IMR-90 (cell line): ENCODE measurements at regions not wholly inside any gene's neighbourhood (a gene's known extent, or its start where the extent isn't known, plus 50 kb on each side); places are given as distances from the start of the nearest gene placed in this dataset.

Experiments
- ATAC-seq: fragments of 200-7000 bp; cut with Tn5 transposase; 2 replicates; pipeline ENCODE4 v1.9.1; 2020; ENCODE audit warnings: low read depth, mild to moderate bottlenecking, moderate library complexity
- BruUV-seq: library from RNA; stranded (reverse); fragments of 400-500 nt; replicated peaks from 2 replicates; lab custom pipeline; 2021; lab: Mats Ljungman, UMichigan
- CTCF ChIA-PET: fragments of 300-600 bp; formaldehyde crosslinking; extraction: SDS; loops from one replicate; lab custom pipeline; 2021; ENCODE audit warnings: antibody characterized with exemption; lab: Yijun Ruan, JAX
- POLR2A ChIA-PET: fragments of 300-600 bp; sonication (Branson Sonifier 250); formaldehyde crosslinking; loops from one replicate; lab custom pipeline; 2022; ENCODE audit warnings: antibody characterized with exemption; ENCODE audit not compliant: unreplicated experiment; lab: Charles Lee
- DNase-seq: peaks from one replicate; pipeline ENCODE4 v3.0.0; 2013
- H2AFZ ChIP-seq: replicated peaks from 2 replicates; pipeline ENCODE3; 2013; ENCODE audit warnings: low read length, mild to moderate bottlenecking; ENCODE audit not compliant: poor library complexity
- H2AK5ac ChIP-seq: 2 replicates; pipeline ENCODE4 v1.6.1; 2013; ENCODE audit warnings: low read depth, low read length, inconsistent platforms
- H2AK9ac ChIP-seq: replicated peaks from 2 replicates; pipeline ENCODE3; 2013; ENCODE audit warnings: mild to moderate bottlenecking, low read depth, low read length, moderate library complexity; ENCODE audit not compliant: poor library complexity
- H2BK120ac ChIP-seq: 2 replicates; pipeline ENCODE4 v1.6.1; 2013; ENCODE audit warnings: low read depth, low read length, inconsistent platforms
- H2BK15ac ChIP-seq: 3 replicates; pipeline ENCODE4 v1.6.1; 2013; ENCODE audit warnings: low read depth, low read length, inconsistent platforms
- H2BK20ac ChIP-seq: 2 replicates; pipeline ENCODE4 v1.6.1; 2013; ENCODE audit warnings: low read depth, mild to moderate bottlenecking, inconsistent platforms, low read length, moderate library complexity
- H2BK5ac ChIP-seq: 2 replicates; pipeline ENCODE4 v1.6.1; 2013; ENCODE audit warnings: mild to moderate bottlenecking, low read depth, low read length, inconsistent platforms; ENCODE audit not compliant: poor library complexity, severe bottlenecking
- H3K14ac ChIP-seq: replicated peaks from 2 replicates; pipeline ENCODE4 v1.6.1; 2013; ENCODE audit warnings: low read depth, low read length, inconsistent platforms
- H3K18ac ChIP-seq: 2 replicates; pipeline ENCODE4 v1.6.1; 2013; ENCODE audit warnings: low read depth, low read length, control low read depth
- H3K23ac ChIP-seq: 2 replicates; pipeline ENCODE4 v1.6.1; 2013; ENCODE audit warnings: low read depth, low read length, inconsistent platforms
- H3K27ac ChIP-seq: 2 replicates; pipeline ENCODE4 v1.5.1; 2013; ENCODE audit warnings: mild to moderate bottlenecking, control low read depth, low read length; ENCODE audit not compliant: insufficient read depth
- H3K27me3 ChIP-seq: 2 replicates; pipeline ENCODE4 v1.6.1; 2013; ENCODE audit warnings: low read length; ENCODE audit not compliant: control insufficient read depth, insufficient read depth
- H3K36me3 ChIP-seq: 2 replicates; pipeline ENCODE4 v1.6.1; 2013; ENCODE audit warnings: low read length, mixed read lengths; ENCODE audit not compliant: control insufficient read depth, insufficient read depth
- H3K4ac ChIP-seq: 2 replicates; pipeline ENCODE4 v1.6.1; 2013; ENCODE audit warnings: low read depth, low read length, inconsistent platforms
- H3K4me1 ChIP-seq: 2 replicates; pipeline ENCODE4 v1.6.1; 2013; ENCODE audit warnings: low read length, mixed read lengths; ENCODE audit not compliant: control insufficient read depth, insufficient read depth
- H3K4me2 ChIP-seq: 2 replicates; pipeline ENCODE4 v1.6.1; 2013; ENCODE audit warnings: low read depth, mild to moderate bottlenecking, control low read depth, low read length, moderate library complexity
- H3K4me3 ChIP-seq: 2 replicates; pipeline ENCODE4 v1.5.1; 2013; ENCODE audit warnings: low read depth, mild to moderate bottlenecking, control low read depth, low read length, moderate library complexity; ENCODE audit not compliant: insufficient read depth
- H3K56ac ChIP-seq: 2 replicates; pipeline ENCODE4 v1.6.1; 2013; ENCODE audit warnings: low read length, inconsistent platforms; ENCODE audit not compliant: insufficient read depth; ENCODE audit errors: extremely low read depth
- H3K79me1 ChIP-seq, 2 experiments: 2 replicates each; pipeline ENCODE4 v1.6.1; 2013; ENCODE audit warnings: low read length in 2 of 2, inconsistent platforms in 1 of 2, low read depth in 1 of 2
- H3K9ac ChIP-seq: 2 replicates; pipeline ENCODE4 v1.6.1; 2013; ENCODE audit warnings: low read depth, low read length, control low read depth
- H3K9me1 ChIP-seq: 2 replicates; pipeline ENCODE4 v1.6.1; 2013; ENCODE audit warnings: low read length, inconsistent platforms; ENCODE audit not compliant: insufficient read depth
- H3K9me3 ChIP-seq: 2 replicates; pipeline ENCODE4 v1.6.1; 2013; ENCODE audit warnings: low read length; ENCODE audit not compliant: control insufficient read depth, insufficient read depth
- H4K20me1 ChIP-seq: 2 replicates; pipeline ENCODE4 v1.6.1; 2013; ENCODE audit warnings: low read length, inconsistent platforms; ENCODE audit not compliant: insufficient read depth
- H4K5ac ChIP-seq: 2 replicates; pipeline ENCODE4 v1.6.1; 2013; ENCODE audit warnings: mild to moderate bottlenecking, low read depth, low read length, control low read depth
- H4K8ac ChIP-seq, 2 experiments: 2 replicates each; pipeline ENCODE4 v1.6.1; 2013; ENCODE audit warnings: low read depth in 2 of 2, low read length in 2 of 2, control low read depth in 1 of 2, inconsistent platforms in 1 of 2
- H4K91ac ChIP-seq: 2 replicates; pipeline ENCODE4 v1.6.1; 2013; ENCODE audit warnings: low read depth, low read length, inconsistent platforms; ENCODE audit not compliant: insufficient read depth
- BHLHE40 ChIP-seq: fragments of 150-350 bp; IDR thresholded peaks from 2 replicates; pipeline ENCODE4 v1.6.1; 2016; ENCODE audit warnings: mild to moderate bottlenecking, low read depth, low read length
- CEBPB ChIP-seq: IDR thresholded peaks from 2 replicates; pipeline ENCODE4 v1.6.1; 2012; ENCODE audit warnings: low read depth, low read length, improper control_type of control experiment
- CHD1 ChIP-seq: IDR thresholded peaks from 2 replicates; pipeline ENCODE4 v1.6.1; 2012; ENCODE audit warnings: low read depth, low read length, improper control_type of control experiment
- FOS ChIP-seq: fragments of 150-350 bp; IDR thresholded peaks from 2 replicates; pipeline ENCODE4 v1.6.1; 2016; ENCODE audit warnings: low read depth, low read length
- MAFK ChIP-seq: IDR thresholded peaks from 2 replicates; pipeline ENCODE4 v1.6.1; 2012; ENCODE audit warnings: low read depth, low read length, improper control_type of control experiment
- MAZ ChIP-seq: IDR thresholded peaks from 2 replicates; pipeline ENCODE4 v1.6.1; 2012; ENCODE audit warnings: low read depth, mild to moderate bottlenecking, low read length, improper control_type of control experiment, moderate library complexity, borderline replicate concordance
- MXI1 ChIP-seq: IDR thresholded peaks from 2 replicates; pipeline ENCODE4 v1.6.1; 2012; ENCODE audit warnings: low read depth, mild to moderate bottlenecking, low read length, moderate library complexity, borderline replicate concordance
- NFE2L2 ChIP-seq: fragments of 150-350 bp; IDR thresholded peaks from 2 replicates; pipeline ENCODE4 v1.6.1; 2016; ENCODE audit warnings: low read depth, mild to moderate bottlenecking, low read length
- POLR2A ChIP-seq: IDR thresholded peaks from 2 replicates; pipeline ENCODE4 v1.6.1; 2012; ENCODE audit warnings: mild to moderate bottlenecking, low read depth, low read length
- RAD21 ChIP-seq: IDR thresholded peaks from 2 replicates; pipeline ENCODE4 v1.6.1; 2012; ENCODE audit warnings: low read length, improper control_type of control experiment
- RCOR1 ChIP-seq: IDR thresholded peaks from 2 replicates; pipeline ENCODE4 v1.6.1; 2012; ENCODE audit warnings: mild to moderate bottlenecking, low read length, improper control_type of control experiment; ENCODE audit not compliant: insufficient replicate concordance
- RFX5 ChIP-seq: IDR thresholded peaks from 2 replicates; pipeline ENCODE4 v1.8.0; 2012; ENCODE audit warnings: low read depth, mild to moderate bottlenecking, low read length, moderate library complexity
- SMC3 ChIP-seq: fragments of 150-350 bp; IDR thresholded peaks from 2 replicates; pipeline ENCODE4 v1.6.1; 2016; ENCODE audit warnings: low read depth, mild to moderate bottlenecking, antibody characterized with exemption, low read length, moderate library complexity
- WGBS, 2 experiments: methylation state at CpG; one replicate each; pipeline versions ENCODE4 v1.1.5 to v1.1.7; 2013; ENCODE audit warnings: missing lambda C conversion rate in 2 of 2; ENCODE audit not compliant: insufficient read length in 1 of 2; ENCODE audit errors: extremely low coverage in 2 of 2; 5-methylcytosine and 5-hydroxymethylcytosine counted together
- dilution Hi-C: fragments of 300-500 bp; cut with HindIII; formaldehyde crosslinking; loops from one replicate; pipeline ENCODE4 v1.14.3; 2018; ENCODE audit warnings: low sequenced_read_pairs; ENCODE audit not compliant: unreplicated experiment
- in situ Hi-C: fragments of 300-500 bp; cut with MboI; formaldehyde crosslinking; loops from 3 replicates; pipeline ENCODE4 v1.14.3; 2019; ENCODE audit warnings: low sequenced_read_pairs, inconsistent platforms, mixed read lengths
- intact Hi-C: fragments of 100-400 bp; cut with micrococcal nuclease; formaldehyde crosslinking; loops from 2 replicates; pipeline ENCODE4 v1.10.0; 2022
- TF ChIP-seq, protein P1 (sequence below): fragments of 150-350 bp; IDR thresholded peaks from 2 replicates; pipeline ENCODE4 v1.6.1; 2016; ENCODE audit warnings: low read depth, mild to moderate bottlenecking, low read length, moderate library complexity, borderline replicate concordance
- TF ChIP-seq, protein P2 (sequence below): fragments of 150-350 bp; IDR thresholded peaks from 2 replicates; pipeline ENCODE4 v1.6.1; 2017; ENCODE audit warnings: mild to moderate bottlenecking, antibody characterized with exemption, low read length, low read depth
- TF ChIP-seq, protein P3 (sequence below): conservative IDR thresholded peaks from 2 replicates; pipeline ENCODE4 v1.5.1; 2012; ENCODE audit warnings: mild to moderate bottlenecking, low read depth, low read length, improper control_type of control experiment

DNA sequence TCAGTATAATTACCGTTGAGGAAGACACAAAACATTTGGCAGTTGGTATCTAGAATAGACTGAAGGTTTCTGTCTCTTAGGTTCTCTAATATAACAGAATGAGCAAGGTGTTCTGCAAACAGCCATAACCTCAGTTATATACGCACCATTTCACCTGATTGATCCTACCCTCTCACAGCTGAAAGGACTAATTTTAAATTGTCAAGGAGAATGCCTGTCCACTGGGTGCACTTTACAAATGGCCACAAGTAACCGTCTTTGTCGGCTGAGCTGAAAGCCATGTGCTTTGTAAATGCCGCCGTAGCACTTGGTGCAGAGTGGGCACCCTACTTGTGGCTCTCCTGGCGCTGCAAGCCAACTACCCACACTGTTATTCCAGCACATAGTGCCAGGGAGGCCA lies 466.3 kb downstream of the AACS start:
- H3K4me3 ChIP-seq: no peak overlapping the region
- H3K56ac ChIP-seq: no peak overlapping the region
- no peaks in the 10 kb centered on the region for H3K27me3 ChIP-seq
- no peaks in the 10 kb centered on the region for H4K20me1 ChIP-seq
- ChIA-PET CTCF (no interaction called here), POLR2A (no interaction called here)
- no peak overlapping the region for H4K91ac ChIP-seq
- WGBS, 2 experiments: 91% methylated on average over 4 of the region's 7 CpGs; no CpG with 5 or more reads in 1 of the 2 experiments
- no peak overlapping the region for H3K18ac ChIP-seq
- H3K27ac ChIP-seq: no peak overlapping the region
- no peak overlapping the region for H3K9ac ChIP-seq
- no peak for TF ChIP-seq FOS
- TF ChIP-seq NFE2L2: no peak
- no peak for TF ChIP-seq MAZ
- TF ChIP-seq, protein P1, sequence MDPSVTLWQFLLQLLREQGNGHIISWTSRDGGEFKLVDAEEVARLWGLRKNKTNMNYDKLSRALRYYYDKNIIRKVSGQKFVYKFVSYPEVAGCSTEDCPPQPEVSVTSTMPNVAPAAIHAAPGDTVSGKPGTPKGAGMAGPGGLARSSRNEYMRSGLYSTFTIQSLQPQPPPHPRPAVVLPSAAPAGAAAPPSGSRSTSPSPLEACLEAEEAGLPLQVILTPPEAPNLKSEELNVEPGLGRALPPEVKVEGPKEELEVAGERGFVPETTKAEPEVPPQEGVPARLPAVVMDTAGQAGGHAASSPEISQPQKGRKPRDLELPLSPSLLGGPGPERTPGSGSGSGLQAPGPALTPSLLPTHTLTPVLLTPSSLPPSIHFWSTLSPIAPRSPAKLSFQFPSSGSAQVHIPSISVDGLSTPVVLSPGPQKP: no peak
- no peak for TF ChIP-seq RAD21
- TF ChIP-seq, protein P2, sequence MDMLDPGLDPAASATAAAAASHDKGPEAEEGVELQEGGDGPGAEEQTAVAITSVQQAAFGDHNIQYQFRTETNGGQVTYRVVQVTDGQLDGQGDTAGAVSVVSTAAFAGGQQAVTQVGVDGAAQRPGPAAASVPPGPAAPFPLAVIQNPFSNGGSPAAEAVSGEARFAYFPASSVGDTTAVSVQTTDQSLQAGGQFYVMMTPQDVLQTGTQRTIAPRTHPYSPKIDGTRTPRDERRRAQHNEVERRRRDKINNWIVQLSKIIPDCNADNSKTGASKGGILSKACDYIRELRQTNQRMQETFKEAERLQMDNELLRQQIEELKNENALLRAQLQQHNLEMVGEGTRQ: no peak
- TF ChIP-seq, protein P3, sequence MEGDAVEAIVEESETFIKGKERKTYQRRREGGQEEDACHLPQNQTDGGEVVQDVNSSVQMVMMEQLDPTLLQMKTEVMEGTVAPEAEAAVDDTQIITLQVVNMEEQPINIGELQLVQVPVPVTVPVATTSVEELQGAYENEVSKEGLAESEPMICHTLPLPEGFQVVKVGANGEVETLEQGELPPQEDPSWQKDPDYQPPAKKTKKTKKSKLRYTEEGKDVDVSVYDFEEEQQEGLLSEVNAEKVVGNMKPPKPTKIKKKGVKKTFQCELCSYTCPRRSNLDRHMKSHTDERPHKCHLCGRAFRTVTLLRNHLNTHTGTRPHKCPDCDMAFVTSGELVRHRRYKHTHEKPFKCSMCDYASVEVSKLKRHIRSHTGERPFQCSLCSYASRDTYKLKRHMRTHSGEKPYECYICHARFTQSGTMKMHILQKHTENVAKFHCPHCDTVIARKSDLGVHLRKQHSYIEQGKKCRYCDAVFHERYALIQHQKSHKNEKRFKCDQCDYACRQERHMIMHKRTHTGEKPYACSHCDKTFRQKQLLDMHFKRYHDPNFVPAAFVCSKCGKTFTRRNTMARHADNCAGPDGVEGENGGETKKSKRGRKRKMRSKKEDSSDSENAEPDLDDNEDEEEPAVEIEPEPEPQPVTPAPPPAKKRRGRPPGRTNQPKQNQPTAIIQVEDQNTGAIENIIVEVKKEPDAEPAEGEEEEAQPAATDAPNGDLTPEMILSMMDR: no peak
- no peak for TF ChIP-seq POLR2A
- TF ChIP-seq RCOR1: no peak
- TF ChIP-seq MAFK: no peak
- TF ChIP-seq SMC3: no peak
- no peak for TF ChIP-seq CEBPB
- no peak for TF ChIP-seq MXI1
- TF ChIP-seq BHLHE40: no peak
- TF ChIP-seq CHD1: no peak
- TF ChIP-seq RFX5: no peak
- no peak overlapping the region for H3K4me2 ChIP-seq
- in situ Hi-C loops: no loop called here
- intact Hi-C loops: no loop called here
- no peak overlapping the region for H2AK5ac ChIP-seq
- no peak for ATAC-seq
- no peak overlapping the region for H4K8ac ChIP-seq
- no peak overlapping the region for H3K4ac ChIP-seq
- H3K36me3 ChIP-seq: no peaks in the 10 kb centered on the region
- H3K9me3 ChIP-seq: peaks cover 21% of the 10 kb centered on the region
- no peak overlapping the region for H2AK9ac ChIP-seq
- no peak for DNase-seq
- H3K4me1 ChIP-seq: no peaks in the 10 kb centered on the region
- no peaks in the 10 kb centered on the region for H3K9me1 ChIP-seq
- H2BK20ac ChIP-seq: no peak overlapping the region
- BruUV-seq: no TSS peak
- H2BK5ac ChIP-seq: no peak overlapping the region
- H3K23ac ChIP-seq: no peak overlapping the region
- no peak overlapping the region for H2BK15ac ChIP-seq
- no peak overlapping the region for H2BK120ac ChIP-seq
- no peak overlapping the region for H2AFZ ChIP-seq
- dilution Hi-C loops: no loop called here
- H4K5ac ChIP-seq: no peak overlapping the region
- H3K79me1 ChIP-seq: no peaks in the 10 kb centered on the region
- H3K14ac ChIP-seq: no peak overlapping the region
